ENCODE measurements at regions not wholly inside any gene's neighbourhood (a gene's known extent, or its start where the extent isn't known, plus 50 kb on each side); places are given as distances from the start of the nearest gene placed in this dataset.

DNA sequence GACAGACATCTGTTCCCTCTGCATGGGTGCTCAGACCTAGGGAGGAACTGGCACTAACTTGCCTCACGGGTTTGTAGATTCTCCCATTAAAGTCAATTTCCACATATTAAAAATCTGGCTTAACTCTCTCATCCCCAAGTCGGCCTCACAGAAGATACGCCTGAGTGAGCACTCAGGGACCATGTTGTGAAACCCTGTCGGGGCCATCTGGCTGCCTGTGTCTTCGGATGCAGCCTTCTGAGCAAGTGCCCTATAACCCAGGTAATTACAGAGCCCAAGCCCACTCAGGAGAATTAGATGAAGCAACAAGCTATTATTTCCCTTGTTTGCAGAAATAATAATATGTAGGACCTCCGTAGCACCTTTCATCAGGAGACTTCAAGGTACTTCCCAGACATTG lies 219.3 kb upstream of the GLI3 start:
- Histone ChIP-seq H3K4me2 (no peak overlapping the region), H3K9me3 (no peaks in the 10 kb centered on the region), H3K9ac (no peak overlapping the region), H3K9me2 (no peaks in the 10 kb centered on the region), H3K36me3 (replicated peaks in 1 of 2; ENCODE audit: control insufficient read depth in 1 of 2, insufficient read depth in 2 of 2, low read length in 1 of 2) (no peaks in the 10 kb centered on the region), H3K4me3 (ENCODE audit: low read depth in 2 of 2, low read length in 1 of 2) (no peak overlapping the region), H2AFZ (ENCODE audit: low read depth) (no peak overlapping the region), H3K27me3 (ENCODE audit: insufficient read depth) (peaks cover 47% of the 10 kb centered on the region), H4K20me1 (ENCODE audit: insufficient read depth) (no peaks in the 10 kb centered on the region), H3F3A (replicated peaks; ENCODE audit: insufficient read depth) (no peaks in the 10 kb centered on the region), H3K79me2 (ENCODE audit: insufficient read depth) (no peaks in the 10 kb centered on the region), H3K4me1 (ENCODE audit: control insufficient read depth in 1 of 2, insufficient read depth in 2 of 2, low read depth in 1 of 2, low read length in 1 of 2) (no peaks in the 10 kb centered on the region; a peak in 1 of 4 replicates), H3K27ac (ENCODE audit: low read depth in 2 of 2, low read length in 1 of 2) (no peak overlapping the region)
- 1% methylated on average over 6 of the region's 6 CpGs for WGBS (ENCODE audit: low lambda C conversion rate)
- TF ChIP-seq EZH2phosphoT487 (IDR thresholded peaks at IDR 0.05; ENCODE audit: borderline replicate concordance, low read depth) (no peak), POLR2AphosphoS5 (IDR thresholded peaks at IDR 0.05; ENCODE audit: low read depth, low read length) (no peak), MEF2A (IDR thresholded peaks at IDR 0.05; ENCODE audit: borderline replicate concordance, low read depth) (no peak), FOXM1 (IDR thresholded peaks at IDR 0.05; ENCODE audit: low read depth) (no peak), GATA2 (CRISPR knock-in tag; IDR thresholded peaks at IDR 0.05) (no peak), RCOR1 (IDR thresholded peaks at IDR 0.05; ENCODE audit: low read length) (no peak), NRF1 (IDR thresholded peaks at IDR 0.05; ENCODE audit: low read depth, low read length) (no peak), SMC3 (IDR thresholded peaks at IDR 0.05; ENCODE audit: low read depth, low read length) (no peak), RFX5 (IDR thresholded peaks at IDR 0.05; ENCODE audit: low read length) (no peak), RAD21 (IDR thresholded peaks at IDR 0.05; ENCODE audit: low read length) (no peak), TCF12 (IDR thresholded peaks at IDR 0.05) (no peak), GABPA (IDR thresholded peaks at IDR 0.05; ENCODE audit: low read depth) (no peak), TEAD4 (IDR thresholded peaks at IDR 0.05; ENCODE audit: borderline replicate concordance, insufficient read depth) (no peak), ELF1 (IDR thresholded peaks at IDR 0.05) (no peak), JUND (IDR thresholded peaks at IDR 0.05) (no peak), SIN3A (IDR thresholded peaks at IDR 0.05; ENCODE audit: borderline replicate concordance, low read depth, low read length) (no peak)
- TF ChIP-seq, protein P1, sequence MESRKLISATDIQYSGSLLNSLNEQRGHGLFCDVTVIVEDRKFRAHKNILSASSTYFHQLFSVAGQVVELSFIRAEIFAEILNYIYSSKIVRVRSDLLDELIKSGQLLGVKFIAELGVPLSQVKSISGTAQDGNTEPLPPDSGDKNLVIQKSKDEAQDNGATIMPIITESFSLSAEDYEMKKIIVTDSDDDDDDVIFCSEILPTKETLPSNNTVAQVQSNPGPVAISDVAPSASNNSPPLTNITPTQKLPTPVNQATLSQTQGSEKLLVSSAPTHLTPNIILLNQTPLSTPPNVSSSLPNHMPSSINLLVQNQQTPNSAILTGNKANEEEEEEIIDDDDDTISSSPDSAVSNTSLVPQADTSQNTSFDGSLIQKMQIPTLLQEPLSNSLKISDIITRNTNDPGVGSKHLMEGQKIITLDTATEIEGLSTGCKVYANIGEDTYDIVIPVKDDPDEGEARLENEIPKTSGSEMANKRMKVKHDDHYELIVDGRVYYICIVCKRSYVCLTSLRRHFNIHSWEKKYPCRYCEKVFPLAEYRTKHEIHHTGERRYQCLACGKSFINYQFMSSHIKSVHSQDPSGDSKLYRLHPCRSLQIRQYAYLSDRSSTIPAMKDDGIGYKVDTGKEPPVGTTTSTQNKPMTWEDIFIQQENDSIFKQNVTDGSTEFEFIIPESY (IDR thresholded peaks at IDR 0.05; ENCODE audit: borderline replicate concordance, low read depth), result no peak
- TF ChIP-seq, protein P2, sequence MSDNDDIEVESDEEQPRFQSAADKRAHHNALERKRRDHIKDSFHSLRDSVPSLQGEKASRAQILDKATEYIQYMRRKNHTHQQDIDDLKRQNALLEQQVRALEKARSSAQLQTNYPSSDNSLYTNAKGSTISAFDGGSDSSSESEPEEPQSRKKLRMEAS (IDR thresholded peaks at IDR 0.05; ENCODE audit: low read depth), result no peak
- TF ChIP-seq, protein P3, sequence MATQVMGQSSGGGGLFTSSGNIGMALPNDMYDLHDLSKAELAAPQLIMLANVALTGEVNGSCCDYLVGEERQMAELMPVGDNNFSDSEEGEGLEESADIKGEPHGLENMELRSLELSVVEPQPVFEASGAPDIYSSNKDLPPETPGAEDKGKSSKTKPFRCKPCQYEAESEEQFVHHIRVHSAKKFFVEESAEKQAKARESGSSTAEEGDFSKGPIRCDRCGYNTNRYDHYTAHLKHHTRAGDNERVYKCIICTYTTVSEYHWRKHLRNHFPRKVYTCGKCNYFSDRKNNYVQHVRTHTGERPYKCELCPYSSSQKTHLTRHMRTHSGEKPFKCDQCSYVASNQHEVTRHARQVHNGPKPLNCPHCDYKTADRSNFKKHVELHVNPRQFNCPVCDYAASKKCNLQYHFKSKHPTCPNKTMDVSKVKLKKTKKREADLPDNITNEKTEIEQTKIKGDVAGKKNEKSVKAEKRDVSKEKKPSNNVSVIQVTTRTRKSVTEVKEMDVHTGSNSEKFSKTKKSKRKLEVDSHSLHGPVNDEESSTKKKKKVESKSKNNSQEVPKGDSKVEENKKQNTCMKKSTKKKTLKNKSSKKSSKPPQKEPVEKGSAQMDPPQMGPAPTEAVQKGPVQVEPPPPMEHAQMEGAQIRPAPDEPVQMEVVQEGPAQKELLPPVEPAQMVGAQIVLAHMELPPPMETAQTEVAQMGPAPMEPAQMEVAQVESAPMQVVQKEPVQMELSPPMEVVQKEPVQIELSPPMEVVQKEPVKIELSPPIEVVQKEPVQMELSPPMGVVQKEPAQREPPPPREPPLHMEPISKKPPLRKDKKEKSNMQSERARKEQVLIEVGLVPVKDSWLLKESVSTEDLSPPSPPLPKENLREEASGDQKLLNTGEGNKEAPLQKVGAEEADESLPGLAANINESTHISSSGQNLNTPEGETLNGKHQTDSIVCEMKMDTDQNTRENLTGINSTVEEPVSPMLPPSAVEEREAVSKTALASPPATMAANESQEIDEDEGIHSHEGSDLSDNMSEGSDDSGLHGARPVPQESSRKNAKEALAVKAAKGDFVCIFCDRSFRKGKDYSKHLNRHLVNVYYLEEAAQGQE (IDR thresholded peaks at IDR 0.05; ENCODE audit: low read depth, low read length), result no peak
- DNase-seq, result no peak
- CTCF ChIA-PET, result no interaction called here
- POLR2A ChIA-PET, result no interaction called here

Measured in SK-N-SH (cell line).